H9 (cell line): ENCODE measurements at regions not wholly inside any gene's neighbourhood (a gene's known extent, or its start where the extent isn't known, plus 50 kb on each side); places are given as distances from the start of the nearest gene placed in this dataset.

Source experiments
- DNase-seq: peaks from one replicate; pipeline ENCODE4 v3.0.0-alpha.2; 2017
- H2AFZ ChIP-seq: one replicate; pipeline ENCODE4 v1.6.1; 2013; ENCODE audit warnings: mild to moderate bottlenecking, low read length, control low read depth, moderate library complexity
- H2AK5ac ChIP-seq: 2 replicates; pipeline ENCODE4 v1.6.1; 2013; ENCODE audit warnings: low read length, control low read depth, mixed read lengths; ENCODE audit not compliant: insufficient read length
- H2BK120ac ChIP-seq: one replicate; pipeline ENCODE4 v1.6.1; 2013; ENCODE audit warnings: low read depth, mild to moderate bottlenecking, low read length, control low read depth, inconsistent platforms; ENCODE audit not compliant: poor library complexity, severe bottlenecking
- H2BK12ac ChIP-seq: 2 replicates; pipeline ENCODE4 v1.6.1; 2013; ENCODE audit warnings: low read length, control low read depth, mixed read lengths, low read depth; ENCODE audit not compliant: insufficient read length
- H2BK15ac ChIP-seq: 2 replicates; pipeline ENCODE4 v1.6.1; 2013; ENCODE audit warnings: low read depth, low read length, control low read depth
- H2BK20ac ChIP-seq: one replicate; pipeline ENCODE4 v1.6.1; 2013; ENCODE audit warnings: low read depth, mild to moderate bottlenecking, low read length, control low read depth, inconsistent platforms; ENCODE audit not compliant: poor library complexity, severe bottlenecking
- H2BK5ac ChIP-seq: 2 replicates; pipeline ENCODE4 v1.6.1; 2013; ENCODE audit warnings: low read length, control low read depth, mixed read lengths; ENCODE audit not compliant: insufficient read length
- H3K14ac ChIP-seq: 2 replicates; pipeline ENCODE4 v1.6.1; 2013; ENCODE audit warnings: low read length, control low read depth; ENCODE audit not compliant: insufficient read depth
- H3K18ac ChIP-seq: 2 replicates; pipeline ENCODE4 v1.6.1; 2013; ENCODE audit warnings: low read depth, mild to moderate bottlenecking, mixed read lengths, low read length, control low read depth; ENCODE audit not compliant: insufficient read length
- H3K23ac ChIP-seq: 2 replicates; pipeline ENCODE4 v1.6.1; 2013; ENCODE audit warnings: low read length, control low read depth, mixed read lengths, low read depth; ENCODE audit not compliant: insufficient read length
- H3K23me2 ChIP-seq: 2 replicates; pipeline ENCODE4 v1.6.1; 2013; ENCODE audit warnings: low read depth, mild to moderate bottlenecking, mixed read lengths, low read length, control low read depth; ENCODE audit not compliant: insufficient read length, poor library complexity, severe bottlenecking
- H3K27ac ChIP-seq: 2 replicates; pipeline ENCODE4 v1.5.1; 2013; ENCODE audit warnings: low read length, control low read depth, mixed read lengths, low read depth; ENCODE audit not compliant: insufficient read length
- H3K27me3 ChIP-seq: 2 replicates; pipeline ENCODE4 v1.6.1; 2013; ENCODE audit warnings: low read length, control low read depth, inconsistent platforms; ENCODE audit not compliant: insufficient read depth
- H3K4ac ChIP-seq: 2 replicates; pipeline ENCODE4 v1.6.1; 2013; ENCODE audit warnings: low read depth, mild to moderate bottlenecking, control low read depth, inconsistent platforms, low read length, moderate library complexity
- H3K4me1 ChIP-seq: 2 replicates; pipeline ENCODE4 v1.6.1; 2013; ENCODE audit warnings: low read length, control low read depth, inconsistent platforms; ENCODE audit not compliant: insufficient read depth
- H3K4me2 ChIP-seq: 2 replicates; pipeline ENCODE4 v1.6.1; 2013; ENCODE audit warnings: low read length, control low read depth, mixed read lengths; ENCODE audit not compliant: insufficient read length, insufficient read depth
- H3K56ac ChIP-seq: 2 replicates; pipeline ENCODE4 v1.6.1; 2013; ENCODE audit warnings: low read depth, mild to moderate bottlenecking, mixed read lengths, low read length, control low read depth; ENCODE audit not compliant: insufficient read length
- H3K79me1 ChIP-seq: 2 replicates; pipeline ENCODE4 v1.6.1; 2013; ENCODE audit warnings: low read depth, mild to moderate bottlenecking, moderate library complexity, low read length, control low read depth, inconsistent platforms; ENCODE audit not compliant: insufficient read depth, poor library complexity, severe bottlenecking
- H3K79me2 ChIP-seq: 2 replicates; pipeline ENCODE4 v1.6.1; 2013; ENCODE audit warnings: low read length, control low read depth, inconsistent platforms; ENCODE audit not compliant: insufficient read depth
- H3K9ac ChIP-seq: 2 replicates; pipeline ENCODE4 v1.6.1; 2013; ENCODE audit warnings: low read length, control low read depth, mixed read lengths; ENCODE audit not compliant: insufficient read length; ENCODE audit errors: extremely low read depth
- H3K9me3 ChIP-seq: one replicate; pipeline ENCODE4 v1.6.1; 2013; ENCODE audit warnings: low read depth, low read length, inconsistent platforms; ENCODE audit not compliant: control insufficient read depth
- H3T11ph ChIP-seq: one replicate; pipeline ENCODE4 v1.6.1; 2013; ENCODE audit warnings: mild to moderate bottlenecking, low read length, control low read depth, inconsistent platforms
- H4K20me1 ChIP-seq: one replicate; pipeline ENCODE4 v1.6.1; 2013; ENCODE audit not compliant: control insufficient read depth, insufficient read length, insufficient read depth
- H4K5ac ChIP-seq: 2 replicates; pipeline ENCODE4 v1.6.1; 2013; ENCODE audit warnings: low read depth, mild to moderate bottlenecking, mixed read lengths, low read length, control low read depth; ENCODE audit not compliant: insufficient read length
- H4K8ac ChIP-seq: replicated peaks from 2 replicates; pipeline ENCODE4 v1.6.1; 2013; ENCODE audit warnings: low read length, control low read depth, mixed read lengths, low read depth; ENCODE audit not compliant: insufficient read length
- H4K91ac ChIP-seq: 2 replicates; pipeline ENCODE4 v1.6.1; 2013; ENCODE audit warnings: low read depth, mild to moderate bottlenecking, moderate library complexity, mixed read lengths, low read length, control low read depth; ENCODE audit not compliant: insufficient read length
- H3K27ac Mint-ChIP-seq, 3 experiments: 2 replicates in 2 of 3; 3 replicates in 1 of 3; pipeline ENCODE4 v1.8.0; 2020 to 2021; ENCODE audit warnings: mixed read lengths in 3 of 3, mild to moderate bottlenecking in 1 of 3, moderate library complexity in 1 of 3
- H3K27me3 Mint-ChIP-seq: 2 replicates; pipeline ENCODE4 v1.8.0; 2021; ENCODE audit warnings: low read depth, mild to moderate bottlenecking, moderate library complexity, mixed read lengths
- H3K36me3 Mint-ChIP-seq, 3 experiments: 2 replicates in 2 of 3; 3 replicates in 1 of 3; pipeline ENCODE4 v1.8.0; 2020 to 2021; ENCODE audit warnings: low read depth in 3 of 3, mixed read lengths in 3 of 3; ENCODE audit not compliant: insufficient read depth in 1 of 3
- H3K4me1 Mint-ChIP-seq, 2 experiments: 2 replicates each; pipeline ENCODE4 v1.8.0; 2020; ENCODE audit warnings: mixed read lengths in 2 of 2
- H3K4me3 Mint-ChIP-seq, 2 experiments: 2 replicates in 1 of 2; 3 replicates in 1 of 2; pipeline ENCODE4 v1.8.0; 2020 to 2021; ENCODE audit warnings: mild to moderate bottlenecking in 2 of 2, mixed read lengths in 2 of 2, moderate library complexity in 1 of 2
- H3K9me3 Mint-ChIP-seq, 2 experiments: 2 replicates in 1 of 2; 3 replicates in 1 of 2; pipeline ENCODE4 v1.8.0; 2020; ENCODE audit warnings: mild to moderate bottlenecking in 2 of 2, mixed read lengths in 2 of 2, moderate library complexity in 1 of 2
- CTCF ChIP-seq: fragments of 200-600 bp; sonication (generic); conservative IDR thresholded peaks from 3 replicates; pipeline ENCODE4 v1.8.0; 2021; ENCODE audit warnings: antibody characterized with exemption, mild to moderate bottlenecking
- WGBS: extraction: QIAGEN DNeasy Blood & Tissue Kit; methylation state at CpG from one replicate; pipeline ENCODE4 v1.1.7; 2013; ENCODE audit warnings: missing lambda C conversion rate, low lambda C conversion rate, mixed read lengths; ENCODE audit not compliant: insufficient read length; ENCODE audit errors: extremely low coverage; 5-methylcytosine and 5-hydroxymethylcytosine counted together

GRCh38 chr5:52665559-52665958 is 122.2 kb upstream of the ITGA1 start:
- H2BK15ac ChIP-seq, result no peak overlapping the region
- H2BK20ac ChIP-seq, result no peak overlapping the region
- no peak overlapping the region for H3K4me2 ChIP-seq
- H3K27me3 ChIP-seq, result no peaks in the 10 kb centered on the region
- Mint-ChIP-seq H3K4me3 (no peak overlapping the region), H3K36me3 (no peaks in the 10 kb centered on the region), H3K9me3 (no peaks in the 10 kb centered on the region), H3K27me3 (no peaks in the 10 kb centered on the region), H3K4me1 (no peaks in the 10 kb centered on the region), H3K27ac (no peak overlapping the region)
- TF ChIP-seq CTCF, result no peak
- no peak overlapping the region for H3K14ac ChIP-seq
- no peak overlapping the region for H4K91ac ChIP-seq
- no peak overlapping the region for H3K23ac ChIP-seq
- no peaks in the 10 kb centered on the region for H3K79me1 ChIP-seq
- H4K5ac ChIP-seq, result no peak overlapping the region
- no peak overlapping the region for H3K4ac ChIP-seq
- H3K23me2 ChIP-seq, result no peaks in the 10 kb centered on the region
- no CpG with 5 or more reads among the region's 2 CpGs for WGBS
- H4K8ac ChIP-seq, result no peak overlapping the region
- no peak overlapping the region for H2BK5ac ChIP-seq
- no peak overlapping the region for H3T11ph ChIP-seq
- no peaks in the 10 kb centered on the region for H4K20me1 ChIP-seq
- H3K56ac ChIP-seq, result no peak overlapping the region
- H3K9ac ChIP-seq, result no peak overlapping the region
- no peak for DNase-seq
- H2AK5ac ChIP-seq, result no peak overlapping the region
- no peaks in the 10 kb centered on the region for H3K4me1 ChIP-seq
- no peaks in the 10 kb centered on the region for H3K9me3 ChIP-seq
- no peak overlapping the region for H3K18ac ChIP-seq
- H3K27ac ChIP-seq, result no peak overlapping the region
- H2BK12ac ChIP-seq, result no peak overlapping the region
- no peak overlapping the region for H2BK120ac ChIP-seq
- H2AFZ ChIP-seq, result peak overlapping the region; percentile 32
- no peaks in the 10 kb centered on the region for H3K79me2 ChIP-seq
